Upper lobe of left lung (tissue), 4 donors: ENCODE measurements at regions not wholly inside any gene's neighbourhood (a gene's known extent, or its start where the extent isn't known, plus 50 kb on each side); places are given as distances from the start of the nearest gene placed in this dataset.

Experiments used
- POLR2A ChIP-seq, 4 donors: fragments of 450-650 bp; IDR thresholded peaks; one replicate each; pipeline ENCODE4 v1.5.1; 2016 to 2017; ENCODE audit warnings: antibody characterized with exemption in 4 of 4, mild to moderate bottlenecking in 2 of 4
- POLR2AphosphoS5 ChIP-seq, 2 donors: sonication (generic); formaldehyde crosslinking; IDR thresholded peaks; one replicate each; pipeline ENCODE4 v1.5.1; 2017; ENCODE audit warnings: antibody characterized with exemption in 2 of 2

DNA sequence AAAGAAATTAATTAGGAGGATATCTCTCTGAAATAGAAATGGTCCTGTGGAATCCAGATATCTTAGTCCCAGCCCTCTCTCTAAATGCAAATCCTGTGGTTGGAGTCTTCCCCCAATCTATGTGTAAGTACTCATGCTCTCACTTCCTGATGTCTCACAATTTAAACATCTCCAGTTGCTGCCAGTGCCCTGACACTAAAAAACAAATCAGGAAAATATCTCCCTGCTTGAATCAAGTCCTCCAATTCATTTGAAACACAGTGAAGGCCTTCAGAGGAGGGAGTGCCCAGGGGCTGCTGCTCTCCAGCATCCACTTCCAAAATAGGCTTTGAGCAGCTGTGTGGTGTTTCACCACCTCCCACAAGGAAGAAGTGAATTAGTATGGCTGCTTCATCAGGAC, 413.8 kb downstream of the RAD51AP2 start:
- TF ChIP-seq POLR2A (IDR thresholded peaks at IDR 0.05), result no peak
- TF ChIP-seq POLR2AphosphoS5 (IDR thresholded peaks at IDR 0.05), result no peak
